NCI-H2227 (cell line): ENCODE measurements at regions not wholly inside any gene's neighbourhood (a gene's known extent, or its start where the extent isn't known, plus 50 kb on each side); places are given as distances from the start of the nearest gene placed in this dataset.

Experiments
- DNase-seq: peaks from one replicate; lab custom pipeline; 2025; ENCODE audit not compliant: unreplicated experiment; lab: John Stamatoyannopoulos, UW

DNA sequence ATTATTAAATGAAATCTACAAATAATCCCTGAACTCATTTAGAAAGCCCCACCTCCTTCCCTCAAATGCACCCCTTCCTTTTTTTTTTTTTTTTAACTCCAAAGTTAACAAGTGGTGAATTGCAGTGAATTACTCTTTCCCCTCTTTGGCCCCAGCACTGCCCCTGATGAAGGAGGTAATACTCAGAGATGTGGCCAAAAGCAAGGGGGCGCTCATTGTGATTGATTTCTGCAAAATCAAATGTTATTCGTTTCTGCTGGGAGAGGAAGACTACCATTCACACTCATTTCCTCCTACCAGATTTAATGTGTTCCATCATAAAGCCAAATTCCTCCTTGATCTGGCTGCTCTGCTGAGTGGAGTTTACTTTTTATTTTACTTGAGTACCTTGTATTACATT lies 259.4 kb downstream of the GPD2 start:
- DNase-seq = no peak

DNA sequence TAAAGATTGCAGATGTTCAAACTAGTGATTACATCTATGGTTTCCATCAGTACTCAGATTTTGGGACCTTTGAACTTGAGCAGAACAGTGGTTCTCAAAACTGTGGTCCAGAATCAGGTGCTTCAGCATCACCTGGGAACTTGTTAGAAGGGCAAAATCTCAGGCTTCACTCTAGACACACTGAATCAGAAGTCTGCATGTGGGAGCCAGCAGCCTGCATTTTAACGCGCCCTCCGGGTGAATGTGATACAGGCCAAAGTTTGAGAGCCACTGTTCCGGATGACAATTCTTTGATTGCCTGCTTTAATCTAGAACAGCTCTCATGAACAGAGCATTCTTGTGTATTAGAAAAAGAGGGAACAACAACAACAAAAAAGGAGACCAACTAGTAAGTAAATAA lies 261.7 kb downstream of the GPD2 start:
- DNase-seq = no peak

DNA sequence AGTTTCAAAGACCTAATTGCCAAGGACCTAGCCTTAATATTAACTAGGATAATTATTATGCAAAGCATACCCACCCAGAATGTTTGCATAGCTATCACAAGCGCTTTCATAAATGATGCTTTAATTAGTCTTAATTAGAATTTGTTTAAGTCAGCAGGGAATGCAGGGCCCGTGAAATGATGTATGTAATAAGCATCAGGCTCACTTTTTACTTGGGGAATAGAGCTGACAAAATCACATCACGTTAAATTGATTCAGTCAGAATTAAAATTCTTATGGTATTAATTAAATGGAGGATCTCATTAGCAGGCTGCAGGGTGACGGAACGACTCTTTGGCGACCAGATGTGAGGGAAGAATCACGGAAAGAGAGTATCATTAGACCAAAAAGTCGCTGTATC lies 264.5 kb downstream of the GPD2 start:
- DNase-seq = no peak

DNA sequence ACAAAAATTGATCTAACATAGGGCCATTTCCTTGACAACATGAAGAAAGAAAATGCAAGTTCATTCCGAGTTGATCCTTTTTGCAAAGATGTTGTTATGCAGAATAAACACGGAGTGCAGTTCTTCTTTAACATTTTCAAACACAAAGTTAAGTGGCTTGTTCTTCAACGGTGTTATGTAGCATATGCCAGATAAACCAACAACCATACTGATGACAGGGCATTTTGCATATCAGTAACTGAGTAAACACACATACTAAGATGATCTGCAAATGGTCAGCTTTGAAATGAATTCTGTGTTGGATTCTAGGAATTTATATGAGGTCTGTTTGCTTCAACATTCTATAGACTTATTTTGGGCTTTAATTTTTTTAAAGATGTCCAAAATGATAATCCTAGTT lies 266.4 kb downstream of the GPD2 start:
- DNase-seq = no peak

DNA sequence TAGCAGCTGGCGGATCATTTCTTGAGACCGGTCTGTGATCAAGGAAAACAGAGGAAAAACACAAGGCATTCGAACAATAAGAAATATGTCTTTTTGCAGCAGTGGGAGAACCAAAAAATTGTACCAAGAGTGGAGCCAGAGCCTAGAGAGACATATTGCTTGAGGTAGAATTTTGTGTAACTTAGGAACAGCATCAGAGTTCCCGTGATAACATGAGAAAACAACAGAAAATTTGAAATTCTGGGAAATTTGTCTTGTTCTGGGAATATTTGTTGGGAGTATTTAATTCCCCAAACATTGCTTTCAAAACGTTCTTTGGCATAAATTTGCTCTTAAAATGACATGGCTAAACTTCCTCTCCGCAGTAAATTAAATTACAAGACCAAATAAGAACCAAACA lies 267.5 kb downstream of the GPD2 start:
- no peak for DNase-seq

DNA sequence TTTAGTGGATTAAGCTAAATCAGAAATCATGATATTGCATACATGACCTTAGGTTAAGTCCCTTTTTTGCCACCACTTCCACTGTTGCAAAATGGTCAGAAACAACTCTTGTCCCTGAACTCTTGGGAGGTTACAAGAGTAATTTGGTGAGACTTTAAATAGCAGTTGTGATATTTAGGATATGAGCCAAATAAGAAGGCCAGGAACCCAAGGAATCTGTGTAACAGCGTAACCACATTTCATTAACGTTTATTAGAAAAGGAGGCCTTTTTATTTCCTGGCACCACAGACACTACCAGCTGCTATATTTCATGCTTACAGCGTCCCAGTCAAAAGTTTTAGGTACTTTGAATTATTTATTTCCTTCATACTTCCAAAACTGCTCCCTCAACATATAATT lies 268.0 kb downstream of the GPD2 start:
- DNase-seq = no peak

DNA sequence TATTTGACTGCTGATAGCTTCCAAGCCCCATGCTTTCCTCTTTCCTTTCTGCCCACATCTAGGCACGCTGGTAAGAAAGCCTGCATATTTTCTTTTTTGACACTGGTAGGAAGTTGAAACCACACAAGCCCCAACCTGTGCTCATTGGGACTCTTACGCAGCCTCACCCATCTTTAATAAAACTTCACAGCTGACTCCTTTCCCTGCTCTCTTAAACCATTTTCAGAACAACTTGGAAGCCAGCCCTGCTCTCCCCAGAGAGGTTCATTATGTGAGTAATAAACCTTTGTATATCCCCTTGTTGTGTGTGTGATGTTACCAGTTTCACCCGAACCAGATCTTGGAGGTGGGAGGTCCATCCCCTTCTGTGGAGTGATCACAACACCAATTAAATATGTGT lies 268.4 kb downstream of the GPD2 start:
- no peak for DNase-seq

DNA sequence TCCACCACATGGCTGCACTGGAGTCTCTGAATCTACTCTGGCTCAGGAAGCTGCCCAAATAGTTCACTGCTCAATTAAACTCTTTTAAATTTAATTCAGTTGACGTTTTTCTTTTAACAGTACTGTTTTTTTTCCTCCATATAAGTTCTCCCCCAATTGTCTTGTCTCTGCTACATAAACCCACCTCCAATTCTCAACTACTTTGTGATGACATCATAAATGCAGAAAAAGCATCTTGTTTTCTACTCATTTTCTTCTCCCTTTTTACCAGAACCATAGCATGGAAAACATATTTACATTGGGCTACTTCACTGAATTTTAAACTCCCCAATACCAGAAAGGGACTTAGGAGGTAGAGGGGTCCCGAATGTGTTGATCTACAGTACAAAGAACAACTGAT lies 270.4 kb downstream of the GPD2 start:
- no peak for DNase-seq

DNA sequence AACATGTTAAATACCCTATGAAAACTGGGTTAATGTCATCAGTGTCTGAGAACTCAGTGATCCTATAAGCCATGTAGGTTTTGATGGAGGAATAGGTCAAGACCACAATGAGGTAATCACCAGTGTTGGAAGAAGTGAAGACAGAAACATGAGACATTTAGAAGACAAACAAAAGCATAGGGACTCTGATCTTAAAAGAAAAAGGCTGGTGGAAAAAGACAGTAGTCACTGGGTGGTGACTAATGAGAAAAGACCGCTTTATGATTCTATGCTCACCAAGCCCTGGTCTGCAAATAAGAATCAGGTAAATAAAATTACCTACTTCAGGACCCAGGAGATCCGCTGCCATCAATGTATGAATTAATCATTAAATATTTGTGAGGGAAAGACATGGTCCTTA lies 271.9 kb downstream of the GPD2 start:
- no peak for DNase-seq

DNA sequence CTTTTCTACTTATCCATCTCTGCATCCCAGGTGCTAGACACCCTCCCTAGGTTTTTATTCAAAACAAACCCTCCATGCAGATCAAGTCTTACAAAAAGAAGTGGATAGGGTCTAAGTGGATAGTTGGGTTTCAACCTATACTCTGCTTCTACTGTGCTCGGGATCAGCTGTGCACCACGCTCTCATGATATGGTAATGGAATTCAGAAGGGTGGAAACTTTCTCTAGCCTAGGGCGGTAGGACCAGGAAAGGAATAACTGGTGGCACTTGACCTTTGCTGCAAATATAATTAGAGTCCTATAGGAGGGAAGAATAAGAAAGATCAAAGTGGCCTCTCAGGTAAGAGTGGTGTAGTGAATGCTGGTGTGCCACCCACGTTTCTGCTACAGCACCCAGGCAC lies 272.9 kb downstream of the GPD2 start:
- no peak for DNase-seq

DNA sequence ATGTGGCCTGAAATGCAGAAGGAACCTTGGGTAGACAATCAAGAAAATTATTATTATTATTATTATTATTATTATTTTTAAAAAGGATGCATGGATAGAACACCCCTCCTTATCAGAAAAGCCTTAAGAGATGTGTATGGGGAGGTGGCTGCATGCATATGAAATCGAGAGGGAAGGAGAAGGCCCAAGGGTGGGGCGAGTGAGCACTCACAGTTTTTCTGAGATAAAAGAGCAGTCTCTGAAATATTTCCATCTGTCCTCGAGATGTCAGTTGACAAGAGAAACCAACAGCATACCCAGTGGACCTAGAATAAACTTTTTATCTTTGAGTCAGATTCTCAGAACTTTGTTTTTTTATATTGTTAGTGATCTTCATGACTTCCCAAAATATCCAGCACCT lies 282.9 kb downstream of the GPD2 start:
- no peak for DNase-seq

DNA sequence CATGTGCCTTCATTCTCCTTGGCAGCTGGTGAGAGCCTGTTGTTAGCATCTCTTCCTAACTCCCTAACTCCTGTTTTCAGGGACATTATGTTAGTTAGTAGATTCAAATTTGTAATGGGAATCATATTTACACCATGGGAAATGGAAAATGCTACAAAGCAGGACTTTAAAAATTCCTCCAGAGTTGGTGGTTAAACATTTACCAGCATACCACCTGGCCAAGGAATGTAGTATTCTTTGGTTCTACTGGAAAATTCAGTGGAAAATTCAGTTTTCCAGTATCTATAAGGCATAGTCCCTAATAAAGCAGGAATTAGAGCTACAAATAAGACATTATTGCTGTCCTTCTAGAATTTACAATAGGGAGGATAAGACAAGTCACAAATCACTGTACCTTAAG lies 291.7 kb downstream of the GPD2 start:
- no peak for DNase-seq

DNA sequence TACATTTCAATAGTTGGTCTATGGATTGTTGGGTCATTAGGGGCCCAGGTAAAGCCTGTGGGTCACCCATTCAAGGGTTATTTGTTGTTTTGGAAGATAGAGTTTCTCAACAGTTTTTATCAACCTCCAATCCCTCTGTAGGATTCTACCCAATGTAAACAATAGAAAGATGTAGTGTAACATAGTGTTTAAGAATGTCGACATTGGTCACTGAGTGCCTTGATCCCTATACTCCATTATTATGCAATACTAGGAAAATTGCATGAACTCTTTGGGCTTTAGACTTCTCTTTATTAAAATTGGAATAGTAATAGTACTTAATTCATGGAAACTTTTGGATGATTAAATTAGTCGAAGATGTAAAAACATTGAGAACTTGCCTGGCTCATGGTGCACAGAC lies 292.1 kb downstream of the GPD2 start:
- DNase-seq = no peak

DNA sequence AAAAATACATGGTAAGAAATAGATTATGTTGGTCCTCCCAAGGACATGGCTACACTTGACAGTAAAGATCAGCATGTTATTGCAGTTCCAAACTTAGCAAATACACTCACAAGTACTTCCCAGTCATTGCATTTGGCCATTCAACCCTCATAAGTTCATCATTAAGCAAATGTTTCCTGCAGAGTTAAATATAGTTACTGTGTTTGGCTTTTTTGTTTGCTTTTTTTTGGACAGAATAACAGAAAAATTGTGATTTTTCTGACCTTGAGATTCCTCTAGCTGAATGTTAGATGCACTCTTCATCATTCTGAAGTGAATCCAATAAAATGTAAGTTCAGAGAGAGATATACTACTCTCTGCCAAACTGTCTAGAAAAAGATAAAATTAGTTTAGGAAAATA lies 295.3 kb downstream of the GPD2 start:
- DNase-seq = no peak

DNA sequence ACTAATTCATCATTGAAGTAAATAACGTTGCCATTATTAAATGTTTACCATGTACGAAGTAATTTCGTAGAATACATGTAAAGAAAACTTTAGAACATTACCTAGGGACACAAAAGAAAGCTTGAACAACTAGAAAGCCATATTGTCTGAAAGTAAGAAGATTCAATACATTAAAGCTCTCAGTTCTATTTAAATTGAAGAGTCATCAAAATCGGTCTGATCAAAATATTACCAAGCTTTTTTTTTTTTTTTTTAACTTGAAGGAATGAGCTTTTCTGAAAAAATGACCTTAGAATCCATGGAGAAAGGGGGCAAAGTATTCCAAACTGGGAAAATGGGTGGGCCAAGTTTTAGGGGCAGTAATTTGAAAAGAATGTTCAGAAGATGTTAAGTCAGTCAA lies 300.8 kb downstream of the GPD2 start:
- DNase-seq = no peak

DNA sequence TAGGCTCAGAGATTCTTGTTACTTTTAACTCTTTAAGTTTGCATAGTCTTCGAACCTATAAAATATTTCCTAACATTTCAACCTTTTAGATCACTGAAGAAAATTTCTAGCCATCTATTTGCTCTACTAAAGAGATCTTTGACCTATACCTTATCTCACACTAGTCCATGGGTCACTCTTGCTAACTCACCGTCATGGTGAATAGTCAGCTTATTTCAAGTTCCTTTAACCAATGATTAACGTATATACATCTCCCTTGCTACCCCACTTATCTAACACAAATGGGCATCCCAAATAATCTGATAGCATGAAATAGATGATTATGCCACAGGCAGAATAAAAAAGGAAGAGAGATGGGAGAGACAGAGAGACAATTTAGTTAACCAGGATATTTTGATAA lies 303.1 kb downstream of the GPD2 start:
- no peak for DNase-seq

DNA sequence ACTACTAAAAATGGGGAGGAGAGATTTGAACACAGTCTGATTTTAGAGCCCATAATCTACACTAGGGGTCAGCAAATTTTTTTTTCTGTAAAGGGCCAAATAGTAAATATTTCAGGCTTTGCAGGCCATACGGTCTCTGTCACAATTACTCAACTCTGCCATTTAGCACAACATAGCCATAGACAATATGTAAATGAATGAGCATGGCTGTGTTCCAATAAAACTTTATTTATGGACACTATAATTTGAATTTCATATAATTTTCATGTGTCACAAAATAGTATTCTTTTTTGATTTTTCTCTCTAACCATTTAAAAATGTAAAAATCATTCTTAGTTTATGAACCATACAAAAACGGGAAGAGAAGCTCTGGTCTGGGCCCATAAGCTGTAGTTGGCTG lies 309.4 kb downstream of the GPD2 start:
- no peak for DNase-seq

DNA sequence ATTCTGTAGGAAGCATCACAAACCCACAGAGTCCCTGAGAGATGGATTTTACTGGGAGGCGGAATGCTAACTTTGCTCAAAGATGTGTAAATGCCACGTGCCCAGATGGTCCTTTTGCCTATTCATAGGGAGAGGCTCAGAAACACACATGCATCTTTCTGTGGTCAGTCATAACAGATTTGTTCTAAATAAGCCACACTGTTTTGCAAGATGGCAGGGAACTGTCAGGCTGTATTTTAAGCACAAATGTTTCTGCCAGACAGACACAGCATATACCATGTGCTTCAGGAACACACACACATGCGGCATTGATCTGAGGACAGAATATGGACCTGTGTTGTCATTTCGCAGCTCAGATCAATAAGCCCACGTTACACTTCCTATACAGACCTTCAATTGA lies 312.0 kb downstream of the GPD2 start:
- DNase-seq = no peak

DNA sequence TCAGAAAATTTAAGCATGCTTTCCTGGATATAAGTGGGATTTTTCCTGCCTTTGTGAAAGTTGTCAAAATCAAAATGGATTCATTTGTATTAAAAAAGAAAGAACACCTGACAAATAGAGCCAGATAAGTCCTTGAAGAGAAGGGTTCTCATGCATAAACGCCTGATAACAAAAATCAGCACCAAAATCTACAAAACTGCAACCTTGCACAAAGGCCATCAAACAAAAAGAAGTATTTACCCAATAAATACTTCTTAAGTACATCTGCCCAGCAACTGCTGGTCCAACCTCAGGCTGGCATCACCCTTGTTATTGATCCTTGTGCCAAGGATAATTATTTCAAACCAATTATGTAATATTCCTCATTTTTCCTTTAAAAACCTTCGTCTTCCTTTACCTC lies 315.9 kb downstream of the GPD2 start:
- DNase-seq = no peak

DNA sequence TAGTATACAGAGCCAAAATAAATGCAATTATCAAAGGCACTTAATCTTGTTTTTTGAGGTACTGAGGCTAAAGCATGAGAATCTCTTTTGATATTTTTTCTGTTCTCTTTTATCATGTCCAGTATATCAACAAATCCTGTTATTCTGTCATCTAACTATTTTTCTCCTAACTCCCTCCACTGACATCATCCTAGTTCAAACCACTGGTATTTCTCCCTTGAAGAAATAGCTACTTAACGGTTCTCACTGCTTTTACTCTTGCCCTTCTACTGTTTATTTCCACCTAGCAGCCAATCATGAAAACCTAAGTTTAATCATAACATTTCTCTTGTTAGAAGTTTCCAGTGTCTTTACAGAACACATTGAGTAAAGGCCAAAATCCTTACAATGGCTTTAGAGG lies 317.6 kb downstream of the GPD2 start:
- no peak for DNase-seq

DNA sequence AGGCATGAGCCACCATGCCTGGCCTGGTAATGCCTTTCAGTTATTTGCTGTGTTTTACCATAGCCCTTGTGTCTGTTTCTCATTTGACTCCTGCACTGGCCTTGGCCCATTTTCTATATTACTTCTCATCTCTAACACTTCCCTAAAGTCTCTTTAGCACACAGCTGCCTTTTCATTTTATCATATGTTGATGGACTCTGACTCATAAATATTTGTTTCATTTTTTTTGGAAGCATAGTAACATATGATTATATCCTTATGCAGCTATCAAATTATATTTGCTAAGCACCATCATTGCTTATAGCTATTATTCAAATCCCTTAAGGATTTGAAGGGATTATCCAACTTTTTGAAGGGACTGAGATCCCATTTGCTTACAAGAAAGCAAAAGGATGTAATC lies 320.3 kb downstream of the GPD2 start:
- no peak for DNase-seq

DNA sequence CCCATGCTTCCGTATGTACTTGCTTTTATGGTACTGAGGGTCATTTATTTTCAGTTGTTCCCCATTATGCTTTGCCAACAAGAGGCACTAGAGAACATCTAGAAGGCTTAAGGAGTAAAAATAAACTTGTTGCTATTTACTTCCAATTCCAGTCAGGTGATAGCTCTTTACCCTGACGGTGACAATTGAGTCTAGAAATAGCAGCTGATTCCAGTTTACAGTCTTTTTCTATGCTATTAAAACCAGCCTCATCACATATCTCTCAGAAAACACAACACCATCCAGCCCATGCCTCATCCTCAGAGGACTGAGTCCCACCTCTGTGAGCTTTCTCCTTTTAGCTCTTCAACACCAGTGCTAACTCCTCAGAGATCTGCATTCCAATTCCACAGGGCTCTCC lies 327.0 kb downstream of the GPD2 start:
- no peak for DNase-seq

DNA sequence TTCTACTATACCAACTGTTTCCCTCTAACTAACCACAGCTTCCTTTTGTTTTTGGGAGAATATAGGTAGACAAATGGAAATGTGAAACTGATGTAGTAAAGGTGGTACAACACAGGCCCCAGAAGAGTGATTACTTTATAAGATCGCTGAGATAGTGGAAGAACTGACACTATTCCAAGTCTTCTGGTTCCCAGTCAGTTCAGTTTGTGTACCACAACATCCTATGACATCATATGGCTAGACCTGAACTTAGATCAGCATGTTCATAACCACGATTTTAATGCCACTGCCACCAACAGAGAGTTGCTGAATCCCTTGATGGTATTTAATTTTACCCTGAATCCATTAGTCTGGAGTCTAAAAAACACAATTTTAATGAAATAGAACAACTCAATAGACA lies 328.9 kb downstream of the GPD2 start:
- no peak for DNase-seq

DNA sequence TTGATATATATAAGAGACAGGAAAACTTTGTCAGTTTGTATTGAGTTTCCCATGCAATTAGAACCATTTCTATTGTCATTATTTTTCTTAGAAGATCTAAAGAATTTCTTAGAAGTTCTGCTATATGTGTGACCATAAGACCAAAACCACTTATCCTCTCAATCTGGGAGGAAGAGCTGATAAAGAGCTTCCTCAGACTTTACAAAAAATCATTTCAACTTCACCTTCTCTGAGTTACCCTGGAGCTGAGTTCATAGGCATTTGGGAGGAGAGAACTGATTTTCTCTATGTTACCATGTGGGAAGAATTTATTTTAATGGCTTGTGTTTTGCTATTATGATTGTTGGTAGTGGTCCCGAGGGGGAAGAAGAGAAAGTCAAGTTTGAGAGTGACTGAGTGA lies 329.3 kb downstream of the GPD2 start:
- no peak for DNase-seq
